Stimulated activated naive B cell treated with anti-CD40 and anti-IgM and Interleukin-4, amounts not matched to agents 10 μg/mL and 1 μg/mL and 100 μg/mL, for 72 hours (primary cell): ENCODE measurements at regions not wholly inside any gene's neighbourhood (a gene's known extent, or its start where the extent isn't known, plus 50 kb on each side); places are given as distances from the start of the nearest gene placed in this dataset.

Source experiments
- ATAC-seq, 2 donors: fragments of 150-1000 bp; cut with Tn5 transposase; replicated peaks; 2 replicates each; pipeline ENCODE4 v1.10.0; 2021; ENCODE audit warnings: moderate library complexity in 1 of 2
- DNase-seq: peaks from one replicate; pipeline ENCODE4 v3.0.0; 2021
- H3K27ac Mint-ChIP-seq: one replicate; pipeline ENCODE4 v1.8.0; 2022; ENCODE audit warnings: mild to moderate bottlenecking, mixed read lengths
- H3K27me3 Mint-ChIP-seq, 2 donors: one replicate each; pipeline ENCODE4 v1.8.0; 2022; ENCODE audit warnings: mixed read lengths in 2 of 2
- H3K36me3 Mint-ChIP-seq, 2 donors: one replicate each; pipeline ENCODE4 v1.8.0; 2022; ENCODE audit warnings: mixed read lengths in 2 of 2, mild to moderate bottlenecking in 1 of 2
- H3K4me1 Mint-ChIP-seq, 2 donors: one replicate each; pipeline ENCODE4 v1.8.0; 2022; ENCODE audit warnings: mixed read lengths in 2 of 2, mild to moderate bottlenecking in 1 of 2
- H3K4me3 Mint-ChIP-seq, 2 donors: one replicate each; pipeline ENCODE4 v1.8.0; 2022; ENCODE audit warnings: mild to moderate bottlenecking in 2 of 2, mixed read lengths in 2 of 2, moderate library complexity in 1 of 2
- H3K9me3 Mint-ChIP-seq, 2 donors: one replicate each; pipeline ENCODE4 v1.8.0; 2022; ENCODE audit warnings: mixed read lengths in 2 of 2, mild to moderate bottlenecking in 1 of 2

GRCh38 chr20:11813106-11813890 is 104.4 kb upstream of the BTBD3 start:
- no peak overlapping the region for H3K27ac Mint-ChIP-seq
- no peak overlapping the region for H3K4me3 Mint-ChIP-seq
- H3K9me3 Mint-ChIP-seq: no peaks in the 10 kb centered on the region
- DNase-seq (no peak), ATAC-seq (no peak)
- H3K4me1 Mint-ChIP-seq: no peaks in the 10 kb centered on the region
- H3K27me3 Mint-ChIP-seq: no peaks in the 10 kb centered on the region
- no peaks in the 10 kb centered on the region for H3K36me3 Mint-ChIP-seq

DNA sequence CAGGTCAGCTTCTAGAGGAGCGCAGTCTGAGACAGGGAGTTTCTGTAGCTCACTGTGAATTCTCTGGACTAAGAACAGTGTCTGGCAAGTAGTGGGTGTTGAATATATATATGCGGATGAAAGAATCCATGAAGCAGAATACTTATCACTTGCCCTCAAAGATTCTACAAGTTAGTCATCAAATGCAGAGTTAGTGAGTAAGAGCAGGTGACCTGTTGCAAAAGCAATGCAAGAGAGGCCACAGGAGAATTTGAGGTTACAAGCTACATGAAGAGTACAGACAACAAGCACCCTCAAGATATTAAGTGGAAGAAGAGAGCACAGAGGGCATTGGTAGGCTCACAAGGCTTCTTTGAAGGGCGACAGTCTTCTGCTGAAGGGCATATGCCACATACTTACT is 103.4 kb upstream of the BTBD3 start:
- DNase-seq: no peak
- H3K4me3 Mint-ChIP-seq: no peak overlapping the region
- no peak overlapping the region for H3K27ac Mint-ChIP-seq
- H3K9me3 Mint-ChIP-seq: no peaks in the 10 kb centered on the region
- H3K36me3 Mint-ChIP-seq: no peaks in the 10 kb centered on the region
- no peak for ATAC-seq
- H3K27me3 Mint-ChIP-seq: no peaks in the 10 kb centered on the region
- H3K4me1 Mint-ChIP-seq: no peaks in the 10 kb centered on the region

DNA sequence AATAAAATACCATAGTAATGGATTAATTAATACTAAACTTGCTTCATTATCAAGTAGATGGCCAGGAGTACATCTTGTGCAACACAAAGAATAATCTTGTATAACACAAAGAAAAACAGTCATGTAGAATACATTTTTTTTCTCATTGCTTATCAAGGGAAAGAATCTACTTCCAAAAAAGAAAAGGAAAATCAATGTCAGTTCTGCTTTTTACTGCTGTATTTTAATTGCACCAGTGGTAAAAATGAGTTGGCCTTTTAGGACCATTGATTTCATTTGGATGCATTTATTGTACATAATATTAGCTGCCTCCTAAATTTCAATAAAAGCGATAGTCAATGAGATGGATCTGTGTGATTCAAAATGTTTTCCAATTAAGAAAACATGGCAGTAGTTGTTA is 96.9 kb upstream of the BTBD3 start:
- H3K36me3 Mint-ChIP-seq: no peaks in the 10 kb centered on the region
- no peak overlapping the region for H3K27ac Mint-ChIP-seq
- no peak for DNase-seq
- no peaks in the 10 kb centered on the region for H3K4me1 Mint-ChIP-seq
- H3K9me3 Mint-ChIP-seq: no peaks in the 10 kb centered on the region
- no peak overlapping the region for H3K4me3 Mint-ChIP-seq
- H3K27me3 Mint-ChIP-seq: no peaks in the 10 kb centered on the region
- ATAC-seq: no peak

- H3K4me3 Mint-ChIP-seq: no peak overlapping the region
- no peak for DNase-seq
These were observed 95.2 kb upstream of the BTBD3 start for GRCh38 chr20:11822540-11822794.

GRCh38 chr20:11826334-11826733 is 91.4 kb upstream of the BTBD3 start:
- H3K27ac Mint-ChIP-seq: no peak overlapping the region
- H3K27me3 Mint-ChIP-seq: peaks cover 0 to 3% of the 10 kb centered on the region in 2 donors
- H3K9me3 Mint-ChIP-seq: no peaks in the 10 kb centered on the region
- no peak overlapping the region for H3K4me3 Mint-ChIP-seq
- DNase-seq (no peak), ATAC-seq (no peak)
- H3K36me3 Mint-ChIP-seq: no peaks in the 10 kb centered on the region
- no peaks in the 10 kb centered on the region for H3K4me1 Mint-ChIP-seq

More at GRCh38 chr20:11822540-11822794, 95.2 kb upstream of the BTBD3 start:
- no peak overlapping the region for H3K27ac Mint-ChIP-seq
- no peaks in the 10 kb centered on the region for H3K36me3 Mint-ChIP-seq
- H3K27me3 Mint-ChIP-seq: no peaks in the 10 kb centered on the region
- H3K9me3 Mint-ChIP-seq: no peaks in the 10 kb centered on the region
- no peak for ATAC-seq
- H3K4me1 Mint-ChIP-seq: no peaks in the 10 kb centered on the region

DNA sequence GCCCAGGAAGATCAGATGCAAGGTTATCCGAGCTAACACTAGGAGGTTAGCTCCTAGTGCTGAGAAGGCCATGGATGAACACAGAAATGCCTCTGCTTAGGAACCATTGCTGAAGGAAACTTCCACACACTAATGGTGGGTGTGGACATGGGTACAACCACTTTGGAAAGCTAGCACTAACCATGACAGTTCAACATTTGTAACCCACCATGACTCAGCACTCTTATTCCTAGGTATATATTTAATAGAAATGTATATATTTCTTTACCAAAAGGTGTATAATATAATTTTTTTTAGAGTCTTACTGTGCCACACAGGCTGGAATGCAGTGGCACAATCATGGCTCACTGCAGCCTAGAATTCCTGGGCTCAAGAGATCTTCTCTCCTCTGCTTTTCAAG is 85.3 kb upstream of the BTBD3 start:
- H3K9me3 Mint-ChIP-seq: no peaks in the 10 kb centered on the region
- no peak overlapping the region for H3K27ac Mint-ChIP-seq

GRCh38 chr20:11832851-11833250 is 84.8 kb upstream of the BTBD3 start:
- ATAC-seq (no peak), DNase-seq (no peak)
- H3K27ac Mint-ChIP-seq: no peak overlapping the region
- H3K4me1 Mint-ChIP-seq: no peaks in the 10 kb centered on the region
- H3K36me3 Mint-ChIP-seq: no peaks in the 10 kb centered on the region
- peaks cover 0 to 3% of the 10 kb centered on the region in 2 donors for H3K27me3 Mint-ChIP-seq
- H3K9me3 Mint-ChIP-seq: no peaks in the 10 kb centered on the region
- H3K4me3 Mint-ChIP-seq: no peak overlapping the region

More for the DNA sequence above, 85.3 kb upstream of the BTBD3 start:
- Mint-ChIP-seq H3K36me3 (no peaks in the 10 kb centered on the region), H3K4me1 (no peaks in the 10 kb centered on the region), H3K27me3 (peaks cover 0 to 3% of the 10 kb centered on the region in 2 donors), H3K4me3 (no peak overlapping the region)
- DNase-seq (no peak), ATAC-seq (no peak)

DNA sequence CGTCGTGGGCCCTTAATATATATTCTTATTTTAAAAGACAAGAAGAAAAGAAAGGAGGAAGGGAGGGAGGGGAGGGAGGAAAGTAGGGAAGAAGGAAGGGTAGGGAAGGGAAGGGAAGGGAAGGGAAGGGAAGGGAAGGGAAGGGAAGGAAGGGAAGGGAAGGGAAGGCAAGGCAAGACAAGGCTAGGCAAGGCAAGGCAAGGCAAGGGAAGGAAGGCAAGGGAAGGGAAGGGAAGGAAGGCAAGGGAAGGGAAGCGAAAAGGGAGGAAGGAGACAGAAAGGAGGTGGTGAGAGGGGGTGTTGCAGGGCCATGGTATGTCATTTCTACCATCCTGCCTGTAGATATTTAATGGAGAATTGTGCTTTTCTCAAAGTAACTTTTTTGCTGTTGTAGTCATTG is 83.9 kb upstream of the BTBD3 start:
- H3K27ac Mint-ChIP-seq: no peak overlapping the region
- DNase-seq (no peak), ATAC-seq (no peak)
- H3K9me3 Mint-ChIP-seq: no peaks in the 10 kb centered on the region
- H3K4me1 Mint-ChIP-seq: no peaks in the 10 kb centered on the region
- H3K36me3 Mint-ChIP-seq: no peaks in the 10 kb centered on the region
- peaks cover 0 to 3% of the 10 kb centered on the region in 2 donors for H3K27me3 Mint-ChIP-seq
- H3K4me3 Mint-ChIP-seq: no peak overlapping the region

- Mint-ChIP-seq H3K4me1 (no peaks in the 10 kb centered on the region), H3K27me3 (no peaks in the 10 kb centered on the region), H3K36me3 (no peaks in the 10 kb centered on the region), H3K4me3 (no peak overlapping the region), H3K27ac (no peak overlapping the region), H3K9me3 (peaks cover 0 to 3% of the 10 kb centered on the region in 2 donors)
- DNase-seq (no peak), ATAC-seq (no peak)
These were observed 79.5 kb upstream of the BTBD3 start for GRCh38 chr20:11838076-11838636.

DNA sequence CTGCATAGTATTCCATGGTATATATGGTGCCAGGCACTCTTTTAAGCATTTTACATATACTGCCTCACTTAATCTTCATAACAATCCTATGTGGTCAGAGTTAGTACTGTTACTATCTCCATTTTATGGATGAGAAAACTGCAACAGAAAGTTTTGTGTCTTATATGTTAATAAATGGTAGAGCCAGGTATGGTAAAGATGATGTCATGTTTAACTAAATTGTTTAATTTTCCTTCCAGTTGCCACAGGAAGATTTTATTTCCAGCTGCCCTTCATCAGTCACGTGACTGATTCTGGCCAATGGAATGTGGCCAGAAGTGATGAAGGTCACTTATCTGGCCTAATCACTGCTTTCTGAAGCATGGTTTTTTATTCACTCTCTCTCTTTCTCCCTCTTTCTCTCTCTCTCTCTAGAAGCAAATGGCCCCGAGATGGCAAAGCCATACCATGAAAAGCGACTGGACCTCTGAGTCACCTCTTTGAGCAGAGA is 75.7 kb upstream of the BTBD3 start:
- Mint-ChIP-seq H3K4me3 (no peak overlapping the region), H3K9me3 (peaks cover 0 to 6% of the 10 kb centered on the region in 2 donors), H3K27ac (no peak overlapping the region), H3K4me1 (no peaks in the 10 kb centered on the region), H3K36me3 (no peaks in the 10 kb centered on the region), H3K27me3 (no peaks in the 10 kb centered on the region)
- DNase-seq (no peak), ATAC-seq (no peak)

DNA sequence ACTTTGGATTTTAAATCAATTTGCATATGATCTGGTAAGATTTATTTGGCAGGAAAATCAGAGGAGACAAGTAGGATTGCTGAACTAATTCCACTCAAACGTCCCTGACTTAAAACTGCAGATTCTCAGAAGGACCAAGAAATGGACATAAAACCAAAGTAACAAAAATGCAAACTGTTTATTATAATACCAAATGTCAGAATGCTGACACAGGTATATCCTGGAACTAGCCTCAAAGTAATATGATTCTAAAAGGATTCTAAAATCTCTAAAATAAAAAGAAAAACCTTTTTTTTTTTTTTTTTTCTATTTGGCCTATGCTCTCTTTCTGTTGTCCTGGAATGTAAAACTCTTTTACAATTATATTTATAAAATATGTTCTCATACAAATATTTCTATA is 74.4 kb upstream of the BTBD3 start:
- no peak overlapping the region for H3K4me3 Mint-ChIP-seq

DNA sequence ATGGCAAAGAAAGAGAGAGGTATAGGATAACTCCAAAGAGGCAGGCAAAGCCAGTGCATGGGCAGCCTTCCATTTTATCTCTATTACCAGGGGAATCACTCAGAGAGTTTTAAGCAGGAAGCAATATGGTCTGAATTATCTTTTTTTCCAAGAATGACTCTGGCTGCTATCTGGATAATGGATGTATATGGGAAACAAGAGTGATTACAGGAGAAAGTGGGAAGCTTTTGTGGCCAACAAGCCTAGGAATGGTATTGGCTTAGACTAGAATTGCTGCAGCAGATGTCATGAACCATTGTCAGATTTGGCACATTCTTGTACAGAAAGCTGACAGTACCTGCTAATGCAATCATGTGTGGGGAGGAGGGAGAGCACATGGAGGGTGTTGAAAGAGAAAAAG is 73.0 kb upstream of the BTBD3 start:
- DNase-seq (no peak), ATAC-seq (no peak)
- no peaks in the 10 kb centered on the region for H3K36me3 Mint-ChIP-seq
- H3K4me3 Mint-ChIP-seq: no peak overlapping the region
- no peaks in the 10 kb centered on the region for H3K4me1 Mint-ChIP-seq
- peaks cover 0 to 6% of the 10 kb centered on the region in 2 donors for H3K9me3 Mint-ChIP-seq
- H3K27ac Mint-ChIP-seq: no peak overlapping the region
- no peaks in the 10 kb centered on the region for H3K27me3 Mint-ChIP-seq

More for the DNA sequence above, 74.4 kb upstream of the BTBD3 start:
- Mint-ChIP-seq H3K27me3 (no peaks in the 10 kb centered on the region), H3K9me3 (peaks cover 0 to 6% of the 10 kb centered on the region in 2 donors), H3K4me1 (no peaks in the 10 kb centered on the region), H3K36me3 (no peaks in the 10 kb centered on the region), H3K27ac (no peak overlapping the region)
- no peak for ATAC-seq
- DNase-seq: no peak

DNA sequence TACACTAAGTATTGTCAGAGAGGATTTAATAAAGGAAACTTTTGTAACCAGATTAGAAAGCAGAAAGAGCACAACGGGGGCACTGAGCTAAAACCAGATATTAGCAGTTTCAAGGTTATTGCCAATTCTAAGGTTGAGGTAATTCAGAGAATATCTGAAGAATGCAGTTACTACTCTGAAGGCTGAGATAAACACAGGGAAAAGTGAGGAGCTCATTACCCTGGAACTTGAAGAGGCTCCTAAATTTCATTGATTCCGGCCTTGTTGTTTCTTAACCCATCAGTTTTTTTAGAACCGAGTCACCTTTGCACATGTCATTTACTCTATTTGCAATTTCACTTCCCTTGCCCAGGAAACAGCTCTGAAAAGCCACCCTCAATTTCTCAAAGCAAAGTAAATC is 72.4 kb upstream of the BTBD3 start:
- Mint-ChIP-seq H3K4me1 (no peaks in the 10 kb centered on the region), H3K27me3 (no peaks in the 10 kb centered on the region), H3K4me3 (no peak overlapping the region), H3K27ac (no peak overlapping the region), H3K36me3 (no peaks in the 10 kb centered on the region), H3K9me3 (peaks cover 0 to 6% of the 10 kb centered on the region in 2 donors)
- ATAC-seq (no peak), DNase-seq (no peak)

DNA sequence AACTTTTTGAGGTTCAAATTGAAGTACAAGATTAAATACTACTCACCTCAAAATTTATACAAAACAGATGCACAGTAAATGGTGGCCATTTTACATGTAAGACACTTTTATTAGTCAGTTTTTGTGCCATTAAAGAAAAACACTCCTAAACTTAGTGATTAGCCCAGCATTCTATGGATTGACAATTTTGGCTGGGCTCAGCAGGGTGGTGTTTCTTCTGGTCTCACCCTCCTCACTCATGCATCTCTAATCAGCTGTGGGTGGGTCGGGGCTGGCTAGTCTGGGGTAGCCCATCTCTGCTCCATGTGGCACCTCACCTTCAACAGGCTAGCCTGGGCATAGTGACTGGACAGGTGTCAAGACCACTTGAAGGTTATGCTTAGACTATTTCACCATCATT is 71.6 kb upstream of the BTBD3 start:
- no peak overlapping the region for H3K27ac Mint-ChIP-seq
- H3K9me3 Mint-ChIP-seq: peaks cover 0 to 6% of the 10 kb centered on the region in 2 donors
- H3K4me1 Mint-ChIP-seq: no peaks in the 10 kb centered on the region
- peaks cover 3 to 4% of the 10 kb centered on the region in 2 donors for H3K27me3 Mint-ChIP-seq
- DNase-seq (no peak), ATAC-seq (no peak)
- no peak overlapping the region for H3K4me3 Mint-ChIP-seq
- H3K36me3 Mint-ChIP-seq: no peaks in the 10 kb centered on the region

GRCh38 chr20:11847827-11848226 is 69.9 kb upstream of the BTBD3 start:
- no peak for ATAC-seq
- Mint-ChIP-seq H3K27ac (no peak overlapping the region), H3K36me3 (no peaks in the 10 kb centered on the region), H3K27me3 (peaks cover 3 to 5% of the 10 kb centered on the region in 2 donors), H3K9me3 (peaks cover 0 to 3% of the 10 kb centered on the region in 2 donors), H3K4me1 (peaks cover 0 to 2% of the 10 kb centered on the region in 2 donors), H3K4me3 (no peak overlapping the region)
- no peak for DNase-seq
